HCT116 (cell line): ENCODE measurements at regions not wholly inside any gene's neighbourhood (a gene's known extent, or its start where the extent isn't known, plus 50 kb on each side); places are given as distances from the start of the nearest gene placed in this dataset.

Experiments used
- CTCF ChIP-seq, 3 experiments: fragments of 200-600 bp in 1 of 3; sonication (generic) in 1 of 3; IDR thresholded peaks in 2 of 3; conservative IDR thresholded peaks in 1 of 3; 2 replicates each; pipeline ENCODE4 v1.5.1; 2012 to 2017; ENCODE audit warnings: low read depth in 2 of 3, low read length in 2 of 3, antibody characterized with exemption in 1 of 3, borderline replicate concordance in 1 of 3, control low read depth in 1 of 3, mild to moderate bottlenecking in 1 of 3, mixed read lengths in 1 of 3, mixed run types in 1 of 3, moderate library complexity in 1 of 3; ENCODE audit not compliant: insufficient read depth in 1 of 3
- EGR1 ChIP-seq: IDR thresholded peaks from 2 replicates; pipeline ENCODE4 v1.6.1; 2012; ENCODE audit warnings: low read depth

GRCh38 chr18:60996822-60997221 lies 336.4 kb upstream of the CDH20 start:
- TF ChIP-seq CTCF (IDR thresholded peaks at IDR 0.05 in 2 of 3, conservative IDR thresholded peaks at IDR 0.05 in 1 of 3; ENCODE audit: borderline replicate concordance in 1 of 3, insufficient read depth in 1 of 3, low read depth in 2 of 3, low read length in 2 of 3) (no peak), EGR1 (no peak)
